Right hindlimb (tissue), 1 donor: ENCODE measurements at regions not wholly inside any gene's neighbourhood (a gene's known extent, or its start where the extent isn't known, plus 50 kb on each side); places are given as distances from the start of the nearest gene placed in this dataset.

ENCODE experiments used
- DNase-seq: peaks from one replicate; pipeline ENCODE4 v3.0.0-alpha.2; 2018

GRCh38 chr4:123286903-123287466 is 109.6 kb upstream of the SPRY1 start:
- no peak for DNase-seq

DNA sequence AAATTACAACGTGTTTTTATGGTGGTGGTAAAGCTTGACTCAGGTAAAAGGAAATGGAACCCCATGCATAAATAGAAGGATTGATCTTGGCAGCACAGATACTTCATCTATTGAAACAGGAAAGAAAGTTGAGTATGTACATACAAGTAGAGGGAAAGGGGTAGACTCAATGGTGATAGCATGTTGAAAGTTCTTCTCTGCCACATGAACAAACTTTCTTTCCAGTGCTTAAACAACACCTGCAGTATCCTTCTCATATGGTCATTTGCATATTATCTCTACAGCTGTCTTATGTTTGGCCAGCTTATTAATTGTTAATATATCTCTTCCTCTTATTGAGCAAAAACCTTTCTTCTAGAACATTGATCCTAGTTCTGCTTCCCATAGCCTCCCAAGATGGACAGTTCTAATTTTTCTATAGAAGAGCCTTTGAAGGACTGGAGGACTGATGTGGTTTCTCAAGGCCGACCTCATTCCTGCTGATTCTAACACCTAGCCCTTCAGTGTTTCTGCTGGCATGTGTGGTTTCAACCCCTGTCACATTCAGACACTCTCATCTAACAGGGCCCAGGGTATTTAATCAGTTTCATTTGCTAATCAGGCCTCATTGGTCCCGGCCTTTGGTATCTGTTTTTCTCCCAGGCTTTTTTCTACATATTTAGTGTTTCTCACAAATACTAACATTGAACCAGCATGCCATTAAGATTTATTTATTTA is 108.1 kb upstream of the SPRY1 start:
- DNase-seq = no peak

- no peak for DNase-seq
These were observed 105.3 kb upstream of the SPRY1 start for GRCh38 chr4:123291329-123291728.

GRCh38 chr4:123297836-123298235 is 98.8 kb upstream of the SPRY1 start:
- DNase-seq = no peak

DNA sequence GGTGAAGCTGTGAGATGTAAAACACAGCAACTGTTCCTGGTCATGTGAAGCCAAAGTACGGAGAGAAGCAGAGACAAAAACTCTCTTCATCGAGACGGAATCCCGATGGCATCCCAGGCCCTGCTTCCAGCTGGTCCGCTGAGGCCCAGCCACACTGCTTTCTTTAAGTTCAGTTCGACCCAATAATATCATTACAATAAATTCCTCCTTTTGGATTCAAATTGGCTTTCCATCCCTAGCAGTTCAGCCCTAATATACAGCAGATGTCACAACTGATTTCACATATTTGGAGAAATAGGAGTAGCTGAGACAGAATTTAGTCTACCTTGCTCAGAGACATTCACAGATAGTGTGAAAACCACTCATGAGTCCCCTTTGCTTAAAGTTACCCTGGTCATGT is 98.3 kb upstream of the SPRY1 start:
- DNase-seq = no peak

- DNase-seq = no peak
These were observed 97.8 kb upstream of the SPRY1 start for GRCh38 chr4:123298801-123299200.

- no peak for DNase-seq
These were observed 97.3 kb upstream of the SPRY1 start for GRCh38 chr4:123299212-123299691.

DNA sequence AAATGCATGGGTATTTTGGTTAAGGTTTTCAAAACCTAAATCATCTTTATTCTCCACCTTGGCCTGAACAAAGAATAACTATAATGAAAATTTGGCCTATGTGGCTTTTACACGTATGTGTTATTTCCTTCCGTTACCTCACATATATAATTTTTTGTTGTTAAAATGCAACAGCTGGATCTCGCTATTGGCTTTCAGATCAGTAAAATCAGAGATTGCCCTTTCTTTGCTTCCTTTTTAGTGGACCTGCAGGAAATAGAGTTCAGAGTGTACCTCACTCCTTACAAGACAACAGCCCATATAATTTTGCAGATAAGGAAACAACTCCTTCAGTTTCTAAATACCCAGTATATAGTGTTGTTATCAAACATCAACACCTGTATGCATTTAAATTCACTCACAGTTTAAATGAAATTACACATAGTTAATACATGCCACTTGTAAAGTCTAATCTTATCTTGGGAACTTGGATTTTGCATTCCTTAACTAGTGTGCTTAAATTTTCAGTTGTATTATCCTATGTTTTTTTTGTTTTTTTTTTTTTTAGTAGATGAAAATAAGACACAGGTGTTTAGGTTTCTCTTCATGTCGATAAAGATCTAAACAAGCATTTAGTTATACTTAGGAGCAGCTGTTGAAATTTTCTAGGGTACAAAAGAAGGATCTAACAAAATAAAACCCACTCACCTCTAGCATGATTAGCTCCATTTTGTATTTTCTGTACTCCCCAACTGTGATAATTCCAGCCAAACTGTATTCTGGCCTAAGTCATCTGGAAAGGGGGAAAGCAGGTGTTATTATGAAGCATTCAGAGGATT is 96.2 kb upstream of the SPRY1 start:
- DNase-seq = no peak

- DNase-seq = no peak
These were observed 94.7 kb upstream of the SPRY1 start for GRCh38 chr4:123301923-123302322.

GRCh38 chr4:123304151-123304964 is 92.2 kb upstream of the SPRY1 start:
- peak; percentile 77 for DNase-seq

DNA sequence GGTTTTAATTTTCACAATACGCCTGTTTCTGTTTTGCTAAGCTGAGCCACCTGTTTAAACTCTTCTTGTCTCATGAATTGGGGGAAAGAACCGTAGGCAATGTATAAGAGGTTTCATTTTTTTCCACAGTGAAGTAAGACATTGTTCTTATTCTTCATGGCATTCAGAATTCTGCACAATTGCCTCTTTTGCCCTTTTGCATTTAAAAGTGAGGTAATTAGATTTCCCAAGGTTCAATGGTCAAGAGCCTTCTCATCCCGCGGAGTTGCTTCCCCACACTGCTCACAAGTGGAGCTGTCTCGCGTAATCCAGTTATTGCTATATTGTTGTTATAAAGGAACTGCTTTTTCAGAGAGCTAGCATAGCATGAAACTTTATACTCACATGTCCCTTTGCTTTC is 90.9 kb upstream of the SPRY1 start:
- no peak for DNase-seq

DNA sequence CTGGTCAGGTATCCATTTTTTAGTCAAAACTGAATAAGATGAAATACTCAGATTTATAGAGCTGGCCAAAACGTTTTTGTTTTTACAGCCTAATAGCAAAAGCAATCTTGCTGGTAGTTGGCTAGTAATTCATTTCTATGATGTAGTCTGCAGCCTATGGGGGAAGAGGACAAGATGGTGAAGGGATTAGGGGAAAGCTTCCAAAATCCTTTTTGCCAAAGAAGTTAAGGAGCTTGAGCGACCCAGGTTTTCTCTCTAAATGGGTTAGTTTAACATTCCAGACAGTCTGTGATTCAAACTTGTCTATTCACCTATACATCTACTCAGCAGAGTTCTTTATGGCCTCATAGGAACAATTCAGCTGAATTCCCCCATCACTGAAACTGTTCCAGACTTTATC is 89.8 kb upstream of the SPRY1 start:
- DNase-seq = no peak

- no peak for DNase-seq
These were observed 87.9 kb upstream of the SPRY1 start for GRCh38 chr4:123308667-123309066.

GRCh38 chr4:123312116-123312515 is 84.5 kb upstream of the SPRY1 start:
- DNase-seq = no peak

DNA sequence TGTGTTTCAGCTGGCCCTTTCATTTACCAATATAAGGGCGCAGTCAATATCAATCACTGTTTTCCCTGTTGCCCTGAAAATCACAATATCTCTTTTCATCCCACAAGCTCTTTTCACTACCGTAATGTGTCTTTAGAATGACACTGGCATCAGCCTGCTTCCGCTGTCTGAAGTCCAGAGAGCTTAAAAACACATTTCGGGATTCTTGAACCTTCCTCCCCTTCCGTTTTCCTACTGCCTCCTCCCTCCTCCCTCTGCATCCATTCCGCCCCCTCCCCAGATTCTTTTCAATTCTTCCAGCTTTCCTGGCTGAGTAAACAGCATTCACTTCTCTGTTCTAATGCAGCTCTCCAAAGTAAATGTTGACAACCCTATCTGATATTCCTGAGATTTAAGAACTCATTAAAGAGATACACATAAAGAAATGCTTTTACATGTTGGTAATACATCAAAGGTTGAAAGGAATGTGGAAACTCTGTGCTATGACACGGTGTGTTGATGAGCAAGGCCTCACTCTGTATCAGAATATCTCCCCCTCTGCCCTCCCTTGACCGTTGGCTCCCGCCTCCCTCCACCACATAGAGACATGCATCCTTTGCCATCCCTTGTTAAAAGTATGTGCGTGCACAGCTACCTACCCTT is 83.5 kb upstream of the SPRY1 start:
- DNase-seq = peak; percentile 41

GRCh38 chr4:123315617-123316016 is 81.0 kb upstream of the SPRY1 start:
- no peak for DNase-seq

DNA sequence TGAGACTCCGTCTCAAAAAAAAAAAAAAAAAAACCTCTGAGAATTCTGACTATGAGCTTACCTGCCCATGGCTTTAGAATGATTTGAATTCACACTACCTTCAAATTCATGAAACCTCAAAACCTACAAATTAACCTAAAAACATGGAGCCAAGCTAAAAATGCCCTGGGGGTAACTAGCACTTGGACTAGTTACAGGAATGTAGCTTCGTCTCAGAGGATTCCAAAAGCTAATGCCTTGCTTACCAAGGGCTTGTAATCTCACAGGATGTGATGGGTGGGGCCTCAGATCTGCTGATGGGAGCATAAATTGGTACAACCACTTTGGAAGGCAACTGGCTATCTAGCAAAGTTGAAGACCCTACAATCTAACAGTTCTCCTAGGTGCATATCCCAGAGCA is 79.4 kb upstream of the SPRY1 start:
- no peak for DNase-seq

DNA sequence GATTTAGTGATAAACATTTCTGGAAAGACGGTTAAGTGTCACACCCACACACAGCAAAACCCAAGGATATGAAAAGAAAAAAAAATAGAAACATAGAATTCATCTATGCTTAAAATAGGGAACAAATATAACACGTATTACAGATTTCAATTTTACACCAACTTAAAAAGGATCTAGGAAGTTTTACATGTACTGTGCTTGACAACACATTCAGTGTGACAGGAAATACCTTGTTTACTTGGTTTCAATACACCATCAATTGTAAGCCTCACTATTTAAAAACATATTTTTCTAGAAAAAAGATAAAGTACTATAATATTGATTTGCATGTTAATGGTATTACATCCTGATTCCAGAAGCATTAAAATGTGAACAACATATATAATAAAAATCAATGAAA is 77.0 kb upstream of the SPRY1 start:
- DNase-seq = no peak

DNA sequence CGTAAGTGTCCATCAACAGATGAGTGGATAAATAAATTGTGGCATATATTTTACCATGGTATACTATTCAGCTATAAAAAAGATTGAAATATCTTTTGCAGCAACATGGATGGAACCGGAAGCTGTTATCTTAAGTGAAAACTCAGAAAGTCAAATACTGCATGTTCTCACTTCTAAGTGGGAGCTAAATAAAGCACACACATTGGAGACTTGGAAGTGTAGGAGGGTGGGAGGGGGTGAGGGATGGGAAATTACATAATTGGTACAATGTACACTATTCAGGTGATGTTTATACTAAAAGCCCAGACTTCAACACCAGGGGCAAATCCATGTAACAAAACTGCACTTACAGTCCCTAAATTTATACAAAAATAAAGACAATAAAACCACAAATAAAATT is 72.6 kb upstream of the SPRY1 start:
- DNase-seq = no peak

DNA sequence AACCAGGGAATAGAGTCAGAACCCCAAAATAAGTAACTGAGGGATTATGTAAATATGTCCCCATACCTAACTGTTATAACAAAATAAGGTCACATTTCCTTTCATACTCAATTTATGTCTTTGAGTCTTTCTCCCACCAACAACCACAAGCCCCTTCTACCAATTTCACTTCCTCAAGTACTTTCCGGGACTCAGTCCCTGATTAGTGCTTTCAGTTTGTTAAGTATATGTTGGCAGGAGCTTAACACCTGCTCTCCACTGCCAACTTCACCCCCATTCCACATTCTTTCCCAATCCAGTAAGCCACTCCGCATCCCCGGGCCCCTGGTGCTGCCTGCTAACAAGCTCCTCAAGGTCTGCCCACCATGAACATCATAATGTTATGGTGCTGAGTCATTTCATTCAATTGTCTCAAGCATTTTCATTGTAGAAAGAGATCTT is 71.3 kb upstream of the SPRY1 start:
- DNase-seq = no peak

GRCh38 chr4:123327346-123327745 is 69.2 kb upstream of the SPRY1 start:
- no peak for DNase-seq

- DNase-seq = no peak
These were observed 68.7 kb upstream of the SPRY1 start for GRCh38 chr4:123327846-123328429.
